ENCODE measurements at regions not wholly inside any gene's neighbourhood (a gene's known extent, or its start where the extent isn't known, plus 50 kb on each side); places are given as distances from the start of the nearest gene placed in this dataset.

DNA sequence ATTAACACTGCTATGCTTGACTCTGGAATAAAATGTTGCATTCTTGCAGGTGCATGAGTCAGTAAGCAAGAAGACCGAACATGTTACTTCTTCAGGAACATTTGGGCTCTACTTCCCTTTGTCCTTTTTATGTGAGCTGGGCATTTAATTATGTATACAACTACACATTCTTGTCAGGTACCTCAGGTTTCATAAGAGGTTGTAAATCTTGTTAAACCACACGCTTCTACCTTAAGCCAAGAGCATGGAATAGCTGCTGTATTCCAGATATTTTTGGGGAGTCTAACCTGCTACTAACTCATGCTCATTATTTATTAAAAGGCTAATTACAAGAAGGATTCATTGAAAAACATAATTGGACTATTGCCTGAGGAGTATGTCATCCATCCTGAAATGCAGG lies 414.2 kb upstream of the KLF6 start:
- no peak overlapping the region for H3K4me3 ChIP-seq (ENCODE audit: low read depth, low read length)
- no peak for DNase-seq (ENCODE audit: low read depth)
- TF ChIP-seq, protein P1, sequence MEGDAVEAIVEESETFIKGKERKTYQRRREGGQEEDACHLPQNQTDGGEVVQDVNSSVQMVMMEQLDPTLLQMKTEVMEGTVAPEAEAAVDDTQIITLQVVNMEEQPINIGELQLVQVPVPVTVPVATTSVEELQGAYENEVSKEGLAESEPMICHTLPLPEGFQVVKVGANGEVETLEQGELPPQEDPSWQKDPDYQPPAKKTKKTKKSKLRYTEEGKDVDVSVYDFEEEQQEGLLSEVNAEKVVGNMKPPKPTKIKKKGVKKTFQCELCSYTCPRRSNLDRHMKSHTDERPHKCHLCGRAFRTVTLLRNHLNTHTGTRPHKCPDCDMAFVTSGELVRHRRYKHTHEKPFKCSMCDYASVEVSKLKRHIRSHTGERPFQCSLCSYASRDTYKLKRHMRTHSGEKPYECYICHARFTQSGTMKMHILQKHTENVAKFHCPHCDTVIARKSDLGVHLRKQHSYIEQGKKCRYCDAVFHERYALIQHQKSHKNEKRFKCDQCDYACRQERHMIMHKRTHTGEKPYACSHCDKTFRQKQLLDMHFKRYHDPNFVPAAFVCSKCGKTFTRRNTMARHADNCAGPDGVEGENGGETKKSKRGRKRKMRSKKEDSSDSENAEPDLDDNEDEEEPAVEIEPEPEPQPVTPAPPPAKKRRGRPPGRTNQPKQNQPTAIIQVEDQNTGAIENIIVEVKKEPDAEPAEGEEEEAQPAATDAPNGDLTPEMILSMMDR (conservative IDR thresholded peaks at IDR 0.05; ENCODE audit: low read depth, low read length), result no peak

DNA sequence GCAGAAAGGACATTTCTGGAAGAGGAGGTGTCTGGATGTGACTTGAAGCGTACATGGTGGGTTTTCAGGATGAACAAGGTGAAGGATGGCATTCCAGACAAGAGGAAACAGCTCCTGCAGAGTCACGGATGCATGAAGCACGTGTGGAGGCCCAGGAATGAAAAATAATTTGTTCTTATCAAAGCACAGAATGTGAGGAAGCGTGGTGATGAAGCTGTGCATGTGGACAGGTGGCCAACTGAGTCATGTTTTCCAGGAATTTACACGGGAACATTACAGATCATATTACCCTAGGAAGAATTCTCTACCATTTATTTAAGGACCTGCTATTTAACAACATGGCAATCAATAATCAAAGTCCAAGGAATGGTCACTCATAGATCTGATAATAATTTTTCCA lies 413.2 kb upstream of the KLF6 start:
- no peak for DNase-seq (ENCODE audit: low read depth)
- no peak overlapping the region for H3K4me3 ChIP-seq (ENCODE audit: low read depth, low read length)
- TF ChIP-seq, protein P1 (conservative IDR thresholded peaks at IDR 0.05; ENCODE audit: low read depth, low read length), result no peak

DNA sequence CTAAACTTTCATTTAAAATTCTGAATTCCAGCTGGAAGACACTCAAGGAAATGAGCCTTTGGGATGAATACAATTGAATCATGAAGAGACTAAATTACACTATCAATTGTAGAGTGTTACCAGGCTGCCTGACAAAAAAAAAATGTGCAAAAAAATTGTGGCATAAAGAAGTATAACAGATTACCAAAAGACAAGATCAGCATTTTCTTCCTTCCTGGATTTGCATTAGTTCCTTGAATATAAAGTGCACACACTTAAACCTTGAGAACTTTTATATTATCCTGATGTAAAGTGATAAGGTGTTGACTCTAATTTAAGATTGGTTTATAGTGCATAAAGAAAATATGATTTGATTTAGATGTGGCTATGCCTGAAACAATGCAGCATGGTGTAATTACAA lies 412.7 kb upstream of the KLF6 start:
- DNase-seq (ENCODE audit: low read depth), result no peak
- H3K4me3 ChIP-seq (ENCODE audit: low read depth, low read length), result no peak overlapping the region
- TF ChIP-seq, protein P1 (conservative IDR thresholded peaks at IDR 0.05; ENCODE audit: low read depth, low read length), result no peak

DNA sequence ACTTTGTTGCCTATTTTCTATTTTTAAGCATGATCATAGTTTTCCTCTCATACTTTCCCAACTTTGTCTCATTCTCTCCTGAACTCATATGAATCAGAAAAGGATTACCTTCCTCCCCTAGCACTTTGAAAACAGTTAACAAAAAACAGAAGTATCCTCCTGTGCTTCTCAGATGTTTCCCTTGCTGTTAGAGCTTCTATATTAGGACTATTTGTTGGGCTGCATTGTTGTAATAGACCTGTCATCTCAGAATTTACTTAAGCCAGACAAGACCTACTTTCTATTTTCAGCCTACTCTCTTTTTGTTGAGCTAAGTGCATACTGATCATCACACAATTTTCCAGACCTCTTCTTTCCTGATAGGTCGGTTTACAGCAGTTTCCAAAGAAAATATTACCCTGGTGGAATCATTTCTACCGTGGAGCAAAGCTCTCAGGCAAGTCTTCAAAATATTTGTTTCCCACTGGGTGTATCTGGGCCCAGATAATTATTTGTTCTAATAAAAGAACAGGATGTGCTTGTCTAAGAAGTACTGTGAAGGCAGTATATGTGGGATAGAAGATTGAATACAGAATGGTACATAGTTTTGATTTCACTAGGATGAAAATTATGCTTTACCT lies 411.9 kb upstream of the KLF6 start:
- TF ChIP-seq, protein P1 (conservative IDR thresholded peaks at IDR 0.05; ENCODE audit: low read depth, low read length), result no peak
- H3K4me3 ChIP-seq (ENCODE audit: low read depth, low read length), result no peak overlapping the region
- DNase-seq (ENCODE audit: low read depth), result peak; percentile 49

GRCh38 chr10:4196183-4196582 lies 411.2 kb upstream of the KLF6 start:
- no peak for DNase-seq (ENCODE audit: low read depth)
- TF ChIP-seq, protein P1 (conservative IDR thresholded peaks at IDR 0.05; ENCODE audit: low read depth, low read length), result no peak
- no peak overlapping the region for H3K4me3 ChIP-seq (ENCODE audit: low read depth, low read length)

DNA sequence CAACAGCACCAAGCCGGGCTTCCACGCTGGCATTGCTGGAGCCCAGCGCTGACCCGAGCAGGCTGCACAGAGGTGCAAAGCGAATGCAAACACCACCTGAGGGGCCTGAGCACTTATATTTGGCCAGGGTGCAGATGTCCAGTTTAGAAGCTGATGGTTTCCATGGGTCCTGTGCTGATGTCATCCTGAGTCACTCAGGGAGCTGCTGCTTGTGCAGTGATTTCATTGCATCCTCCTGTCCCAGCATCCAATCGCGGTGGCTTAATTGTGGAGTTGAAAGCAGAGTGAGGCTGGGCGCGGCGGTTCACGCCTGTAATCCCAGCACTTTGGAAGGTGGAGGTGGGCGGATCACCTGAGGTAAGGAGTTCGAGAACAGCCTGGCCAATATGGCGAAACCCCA lies 410.2 kb upstream of the KLF6 start:
- no peak for DNase-seq (ENCODE audit: low read depth)
- H3K4me3 ChIP-seq (ENCODE audit: low read depth, low read length), result no peak overlapping the region
- TF ChIP-seq, protein P1 (conservative IDR thresholded peaks at IDR 0.05; ENCODE audit: low read depth, low read length), result no peak

GRCh38 chr10:4194231-4194630 lies 409.2 kb upstream of the KLF6 start:
- no peak overlapping the region for H3K4me3 ChIP-seq (ENCODE audit: low read depth, low read length)
- TF ChIP-seq, protein P1 (conservative IDR thresholded peaks at IDR 0.05; ENCODE audit: low read depth, low read length), result no peak
- DNase-seq (ENCODE audit: low read depth), result no peak
